GM06990 (cell line): ENCODE measurements at regions not wholly inside any gene's neighbourhood (a gene's known extent, or its start where the extent isn't known, plus 50 kb on each side); places are given as distances from the start of the nearest gene placed in this dataset.

Experiments used
- DNase-seq: peaks from one replicate; pipeline ENCODE4 v3.0.0-alpha.2; 2011; ENCODE audit not compliant: insufficient read length; ENCODE audit errors: extremely low read depth
- H3K27me3 ChIP-seq: replicated peaks from 2 replicates; pipeline ENCODE4 v1.6.0; 2011; ENCODE audit warnings: low read length; ENCODE audit not compliant: control insufficient read depth, insufficient read depth
- H3K36me3 ChIP-seq: 2 replicates; pipeline ENCODE4 v1.5.1; 2011; ENCODE audit warnings: low read length; ENCODE audit not compliant: control insufficient read depth, insufficient read depth
- H3K4me3 ChIP-seq: replicated peaks from 2 replicates; pipeline ENCODE4 v1.5.1; 2011; ENCODE audit warnings: low read depth, mild to moderate bottlenecking, control low read depth, low read length
- TF ChIP-seq, protein P1 (sequence below): IDR thresholded peaks from 2 replicates; pipeline ENCODE4 v1.5.1; 2011; ENCODE audit warnings: low read length, control low read depth, mild to moderate bottlenecking, inconsistent platforms; ENCODE audit not compliant: insufficient read depth, poor library complexity, severe bottlenecking

DNA sequence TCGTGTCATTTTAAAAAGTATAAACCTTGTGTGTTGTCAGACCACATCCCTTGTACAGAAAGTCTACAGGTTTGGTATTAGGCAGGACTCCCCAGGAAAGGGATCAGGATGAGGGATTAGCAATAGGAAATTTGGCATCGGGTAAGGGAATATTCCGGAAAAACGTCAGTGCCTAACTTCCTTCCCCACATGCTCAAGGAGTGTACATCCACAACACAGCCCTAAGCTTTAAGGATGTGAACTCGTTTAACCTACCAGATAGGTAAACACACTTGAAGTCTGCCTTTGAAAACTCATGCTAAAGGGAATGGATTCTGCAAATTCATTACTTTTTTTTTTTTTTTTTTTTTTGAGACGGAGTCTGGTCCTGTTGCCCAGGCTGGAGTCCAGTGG lies 194.9 kb downstream of the SKIDA1 start:
- Histone ChIP-seq H3K36me3 (no peaks in the 10 kb centered on the region), H3K4me3 (no peak overlapping the region), H3K27me3 (no peaks in the 10 kb centered on the region)
- no peak for DNase-seq
- TF ChIP-seq, protein P1, sequence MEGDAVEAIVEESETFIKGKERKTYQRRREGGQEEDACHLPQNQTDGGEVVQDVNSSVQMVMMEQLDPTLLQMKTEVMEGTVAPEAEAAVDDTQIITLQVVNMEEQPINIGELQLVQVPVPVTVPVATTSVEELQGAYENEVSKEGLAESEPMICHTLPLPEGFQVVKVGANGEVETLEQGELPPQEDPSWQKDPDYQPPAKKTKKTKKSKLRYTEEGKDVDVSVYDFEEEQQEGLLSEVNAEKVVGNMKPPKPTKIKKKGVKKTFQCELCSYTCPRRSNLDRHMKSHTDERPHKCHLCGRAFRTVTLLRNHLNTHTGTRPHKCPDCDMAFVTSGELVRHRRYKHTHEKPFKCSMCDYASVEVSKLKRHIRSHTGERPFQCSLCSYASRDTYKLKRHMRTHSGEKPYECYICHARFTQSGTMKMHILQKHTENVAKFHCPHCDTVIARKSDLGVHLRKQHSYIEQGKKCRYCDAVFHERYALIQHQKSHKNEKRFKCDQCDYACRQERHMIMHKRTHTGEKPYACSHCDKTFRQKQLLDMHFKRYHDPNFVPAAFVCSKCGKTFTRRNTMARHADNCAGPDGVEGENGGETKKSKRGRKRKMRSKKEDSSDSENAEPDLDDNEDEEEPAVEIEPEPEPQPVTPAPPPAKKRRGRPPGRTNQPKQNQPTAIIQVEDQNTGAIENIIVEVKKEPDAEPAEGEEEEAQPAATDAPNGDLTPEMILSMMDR = no peak

DNA sequence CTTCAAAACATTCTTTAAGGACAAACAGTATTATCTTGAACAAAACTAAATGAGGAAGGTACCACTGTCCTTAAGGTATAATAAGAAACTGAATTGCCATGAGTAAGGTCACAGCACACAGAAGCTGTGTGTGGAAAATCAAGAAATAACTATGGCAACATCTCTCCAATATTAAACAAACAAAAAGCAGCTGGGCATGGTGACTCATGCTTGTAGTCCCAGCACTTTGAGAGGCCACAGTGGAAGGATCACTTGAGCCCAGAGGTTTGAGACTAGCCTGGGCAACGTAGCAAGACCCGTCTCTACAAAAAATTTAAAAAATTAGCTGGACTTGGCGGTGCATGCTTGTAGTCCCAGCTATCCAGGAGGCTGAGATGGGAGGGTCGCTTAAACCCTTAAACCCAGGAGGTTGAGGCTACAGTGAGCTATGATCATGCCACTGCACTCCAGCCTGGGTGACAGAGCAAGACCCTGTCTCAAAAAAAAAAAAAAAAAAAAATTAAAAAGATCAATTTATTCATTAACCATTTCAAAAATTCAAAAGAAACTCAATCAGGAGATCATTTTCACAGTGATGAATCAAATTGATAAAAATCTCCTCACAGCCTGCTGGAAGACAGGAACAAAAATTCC lies 195.4 kb downstream of the SKIDA1 start:
- DNase-seq = no peak
- H3K36me3 ChIP-seq = no peaks in the 10 kb centered on the region
- TF ChIP-seq, protein P1 = no peak
- no peaks in the 10 kb centered on the region for H3K27me3 ChIP-seq
- H3K4me3 ChIP-seq = no peak overlapping the region

DNA sequence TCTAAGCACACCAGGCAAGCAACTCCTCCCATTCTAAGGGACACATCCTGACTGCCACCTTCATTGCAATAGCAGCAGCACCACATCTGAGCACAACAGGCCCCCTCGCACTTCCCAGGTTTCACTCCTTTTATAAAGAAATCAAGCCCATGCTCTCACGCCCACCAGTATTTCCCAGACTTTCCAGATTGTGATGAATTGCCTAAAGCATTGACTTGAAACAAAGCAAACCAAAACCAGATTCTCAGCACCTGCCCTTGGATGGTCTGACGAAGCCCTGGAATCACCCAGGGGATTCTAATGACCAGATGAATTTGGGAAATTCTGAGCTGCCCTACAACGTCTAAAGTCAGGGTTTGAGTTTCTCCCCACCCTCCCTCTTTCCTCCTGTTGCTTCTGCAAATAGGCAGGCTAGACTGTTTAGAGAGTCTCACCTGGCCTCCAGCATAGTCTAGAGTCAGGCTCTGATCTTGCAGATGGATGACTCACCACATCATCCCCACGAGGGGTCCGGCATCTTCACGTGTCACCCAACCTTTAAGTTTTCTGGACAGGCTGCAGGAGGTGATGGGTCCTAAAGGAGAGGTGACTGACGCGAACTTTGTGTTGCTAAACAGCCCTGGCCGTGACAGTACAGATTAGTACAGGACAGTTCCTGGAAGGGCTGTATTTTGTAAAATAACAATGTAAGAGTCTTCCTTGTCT lies 198.0 kb downstream of the SKIDA1 start:
- Histone ChIP-seq H3K36me3 (no peaks in the 10 kb centered on the region), H3K27me3 (no peaks in the 10 kb centered on the region), H3K4me3 (no peak overlapping the region)
- TF ChIP-seq, protein P1 = no peak
- DNase-seq = no peak

DNA sequence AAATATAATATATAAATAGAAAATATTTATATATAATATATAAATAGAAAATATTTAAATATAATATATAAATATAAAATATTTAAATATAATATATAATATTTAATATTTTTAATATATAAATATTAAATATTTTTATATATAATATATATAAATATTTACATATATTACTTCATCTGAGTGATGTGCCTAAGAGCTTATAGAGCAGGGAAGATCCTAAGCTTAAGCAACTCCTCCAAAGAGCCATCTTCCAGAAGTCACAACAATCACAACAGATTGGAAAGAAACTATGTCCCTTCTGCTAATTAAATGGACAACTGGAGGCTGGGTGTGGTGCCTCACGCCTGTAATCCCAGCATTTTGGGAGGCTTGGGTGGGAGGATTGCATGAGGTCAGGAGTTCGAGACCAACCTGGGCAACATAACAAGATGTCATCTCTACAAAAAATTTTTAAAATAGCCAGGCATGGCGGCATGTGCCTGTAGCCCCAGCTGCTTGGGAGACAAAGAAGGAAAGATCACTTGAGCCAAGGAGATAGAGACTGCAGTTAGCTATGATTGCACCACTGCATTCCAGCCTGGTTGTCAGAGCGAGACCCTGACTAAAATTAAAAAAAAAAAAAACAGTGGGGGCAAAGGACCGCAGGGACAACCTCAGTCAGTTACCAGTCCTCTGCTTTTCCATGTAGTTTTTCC lies 198.7 kb downstream of the SKIDA1 start:
- TF ChIP-seq, protein P1 = no peak
- no peaks in the 10 kb centered on the region for H3K36me3 ChIP-seq
- no peak overlapping the region for H3K4me3 ChIP-seq
- no peaks in the 10 kb centered on the region for H3K27me3 ChIP-seq
- DNase-seq = no peak

DNA sequence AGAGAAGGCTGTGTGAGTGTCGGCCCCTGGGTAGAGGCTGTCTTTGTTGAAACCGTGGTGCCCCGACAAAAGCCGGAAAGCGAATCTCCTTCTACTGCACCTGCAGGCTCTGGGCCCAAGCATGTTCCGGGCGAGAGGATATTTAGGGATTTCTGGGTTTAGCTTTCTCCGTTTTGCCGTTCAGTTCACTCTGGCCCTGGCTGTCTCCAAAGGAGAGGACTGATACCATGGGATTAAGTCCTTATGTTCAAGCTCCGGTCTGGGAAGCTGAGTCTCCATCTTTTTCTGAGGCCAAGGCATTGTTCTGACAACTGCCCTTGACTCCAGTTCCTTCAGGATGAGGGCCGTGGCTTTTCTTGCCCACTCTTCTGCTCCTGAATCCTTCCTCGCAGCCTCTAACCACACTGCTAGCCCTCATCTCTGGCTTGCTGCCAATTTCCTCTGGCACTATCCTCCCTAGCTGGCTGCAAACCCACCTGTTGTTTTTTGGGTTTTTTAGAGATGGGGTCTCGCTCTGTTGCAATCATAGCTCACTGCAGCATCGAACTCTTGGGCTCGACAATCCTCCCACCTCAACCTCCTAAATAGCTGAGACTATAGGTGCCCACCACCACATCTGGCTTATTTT lies 206.8 kb downstream of the SKIDA1 start:
- no peak for DNase-seq
- TF ChIP-seq, protein P1 = no peak
- no peaks in the 10 kb centered on the region for H3K27me3 ChIP-seq

More for the DNA sequence above, 206.8 kb downstream of the SKIDA1 start:
- Histone ChIP-seq H3K36me3 (no peaks in the 10 kb centered on the region), H3K4me3 (no peak overlapping the region)
